ENCODE measurements at regions not wholly inside any gene's neighbourhood (a gene's known extent, or its start where the extent isn't known, plus 50 kb on each side); places are given as distances from the start of the nearest gene placed in this dataset.
"Not testable (repeated sequence)": the region's sequence is repeated elsewhere in the genome, so short reads cannot be mapped to it uniquely, and the experiment has no call there.

- TF ChIP-seq L3MBTL2 (conservative IDR thresholded peaks at IDR 0.05), result no peak
- TF ChIP-seq PKNOX1 (IDR thresholded peaks at IDR 0.05), result no peak
- no peak for TF ChIP-seq FOXA1 (IDR thresholded peaks at IDR 0.05)
- no peak for TF ChIP-seq ZNF384 (IDR thresholded peaks at IDR 0.05)
- TF ChIP-seq NFRKB (IDR thresholded peaks at IDR 0.05), result no peak
- TF ChIP-seq TARDBP (IDR thresholded peaks at IDR 0.05), result no peak
- ChIA-PET POLR2A (no interaction called here), CTCF (no interaction called here)
- no peak for DNase-seq (ENCODE audit: extremely low spot score)
Observed at GRCh38 chr9:135402048-135402738, 77.4 kb upstream of the PPP1R26 start.

GRCh38 chr9:135402739-135403695, 76.6 kb upstream of the PPP1R26 start:
- ChIA-PET POLR2A (no interaction called here), CTCF (no interaction called here)
- TF ChIP-seq CTBP1 (IDR thresholded peaks at IDR 0.05; ENCODE audit: borderline replicate concordance) (no peak), SP1 (IDR thresholded peaks at IDR 0.05) (no peak), HDGF (IDR thresholded peaks at IDR 0.05; ENCODE audit: borderline replicate concordance) (no peak), PKNOX1 (IDR thresholded peaks at IDR 0.05) (no peak), ZNF384 (IDR thresholded peaks at IDR 0.05) (no peak), FOXM1 (IDR thresholded peaks at IDR 0.05; ENCODE audit: borderline replicate concordance) (no peak), NFRKB (IDR thresholded peaks at IDR 0.05) (no peak), FOXA1 (IDR thresholded peaks at IDR 0.05) (no peak)
- DNase-seq (ENCODE audit: extremely low spot score), result no peak

- no peak for DNase-seq (ENCODE audit: extremely low spot score)
- TF ChIP-seq FOXK2 (IDR thresholded peaks at IDR 0.05) (no peak), ELF4 (IDR thresholded peaks at IDR 0.05) (no peak)
- CTCF ChIA-PET, result no interaction called here
- POLR2A ChIA-PET, result no interaction called here
Observed at GRCh38 chr9:135403733-135404450, 75.7 kb upstream of the PPP1R26 start.

- no peak for DNase-seq (ENCODE audit: extremely low spot score)
- no peak for TF ChIP-seq SUZ12 (IDR thresholded peaks at IDR 0.05)
- no peak for TF ChIP-seq FOXM1 (IDR thresholded peaks at IDR 0.05; ENCODE audit: borderline replicate concordance)
- POLR2A ChIA-PET, result no interaction called here
- CTCF ChIA-PET, result interaction anchor here (1.1 kb wide), 2 partner anchors 11 to 100 kb away, joined by 3 read pairs; no protein-coding TSS in a partner anchor
Observed at GRCh38 chr9:135404451-135405144, 75.0 kb upstream of the PPP1R26 start.

- CTCF ChIA-PET, result interaction anchor here (1.1 kb wide), 2 partner anchors 10 to 100 kb away, joined by 3 read pairs; no protein-coding TSS in a partner anchor
- DNase-seq (ENCODE audit: extremely low spot score); POLR2A ChIA-PET: not testable (repeated sequence)
Observed at GRCh38 chr9:135405145-135405464, 74.5 kb upstream of the PPP1R26 start.

- TF ChIP-seq ZNF384 (IDR thresholded peaks at IDR 0.05), result no peak
- TF ChIP-seq NFRKB (IDR thresholded peaks at IDR 0.05), result no peak
- TF ChIP-seq FOXK2 (IDR thresholded peaks at IDR 0.05), result no peak
- no peak for TF ChIP-seq ELF4 (IDR thresholded peaks at IDR 0.05)
- TF ChIP-seq CTBP1 (IDR thresholded peaks at IDR 0.05; ENCODE audit: borderline replicate concordance), result no peak
- TF ChIP-seq SUZ12 (IDR thresholded peaks at IDR 0.05), result no peak
- no peak for TF ChIP-seq FOXA1 (IDR thresholded peaks at IDR 0.05)
- no peak for TF ChIP-seq BHLHE40 (IDR thresholded peaks at IDR 0.05; ENCODE audit: borderline replicate concordance)
- no peak for TF ChIP-seq L3MBTL2 (conservative IDR thresholded peaks at IDR 0.05)
- no peak for TF ChIP-seq LEF1 (IDR thresholded peaks at IDR 0.05; ENCODE audit: borderline replicate concordance)
- TF ChIP-seq TARDBP (IDR thresholded peaks at IDR 0.05), result no peak
- no peak for TF ChIP-seq ARNT (IDR thresholded peaks at IDR 0.05)
- TF ChIP-seq SP1 (IDR thresholded peaks at IDR 0.05), result no peak
- TF ChIP-seq FOXM1 (IDR thresholded peaks at IDR 0.05; ENCODE audit: borderline replicate concordance), result no peak
- DNase-seq (ENCODE audit: extremely low spot score), result no peak
- POLR2A ChIA-PET, result no interaction called here
- CTCF ChIA-PET, result no interaction called here
Observed at GRCh38 chr9:135408476-135409254, 70.9 kb upstream of the PPP1R26 start.

Measured in HEK293T (cell line).